ENCODE measurements at regions not wholly inside any gene's neighbourhood (a gene's known extent, or its start where the extent isn't known, plus 50 kb on each side); places are given as distances from the start of the nearest gene placed in this dataset.

GRCh38 chr10:78165617-78166016 lies 132.0 kb downstream of the RPS24 start:
- TF ChIP-seq EZH2 (IDR thresholded peaks at IDR 0.05) (no peak), POLR2AphosphoS5 (IDR thresholded peaks at IDR 0.05; ENCODE audit: borderline replicate concordance, low read depth, low read length) (no peak), FOXP2 (optimal IDR thresholded peaks at IDR 0.05; ENCODE audit: control extremely low read depth, extremely low read length, insufficient read depth) (no peak)
- no peaks in the 10 kb centered on the region for H3K9me3 ChIP-seq (ENCODE audit: low read depth, low read length)
- H3K36me3 ChIP-seq (ENCODE audit: insufficient read depth, low read length) = no peaks in the 10 kb centered on the region
- no peak overlapping the region for H3K27ac ChIP-seq
- no peak for DNase-seq (ENCODE audit: low read depth, low spot score)
- no peak overlapping the region for H3K9ac ChIP-seq (ENCODE audit: insufficient read length)
- H3K4me3 ChIP-seq = no peak overlapping the region

- TF ChIP-seq EZH2 (IDR thresholded peaks at IDR 0.05) = no peak
- no peak for TF ChIP-seq FOXP2 (optimal IDR thresholded peaks at IDR 0.05; ENCODE audit: control extremely low read depth, extremely low read length, insufficient read depth)
- no peak for TF ChIP-seq POLR2AphosphoS5 (IDR thresholded peaks at IDR 0.05; ENCODE audit: borderline replicate concordance, low read depth, low read length)
- Histone ChIP-seq H3K36me3 (ENCODE audit: insufficient read depth, low read length) (no peaks in the 10 kb centered on the region), H3K9ac (ENCODE audit: insufficient read length) (no peak overlapping the region), H3K4me3 (no peak overlapping the region), H3K9me3 (ENCODE audit: low read depth, low read length) (no peaks in the 10 kb centered on the region), H3K27ac (no peak overlapping the region)
- no peak for DNase-seq (ENCODE audit: low read depth, low spot score)
Measured at GRCh38 chr10:78166261-78166660, 132.6 kb downstream of the RPS24 start.

- Histone ChIP-seq H3K9ac (ENCODE audit: insufficient read length) (no peak overlapping the region), H3K4me3 (no peak overlapping the region), H3K36me3 (ENCODE audit: insufficient read depth, low read length) (no peaks in the 10 kb centered on the region), H3K9me3 (ENCODE audit: low read depth, low read length) (no peaks in the 10 kb centered on the region), H3K27ac (no peak overlapping the region)
- TF ChIP-seq FOXP2 (optimal IDR thresholded peaks at IDR 0.05; ENCODE audit: control extremely low read depth, extremely low read length, insufficient read depth) (no peak), POLR2AphosphoS5 (IDR thresholded peaks at IDR 0.05; ENCODE audit: borderline replicate concordance, low read depth, low read length) (no peak), EZH2 (IDR thresholded peaks at IDR 0.05) (no peak)
- DNase-seq (ENCODE audit: low read depth, low spot score) = no peak
Measured at GRCh38 chr10:78169214-78169613, 135.6 kb downstream of the RPS24 start.

- no peaks in the 10 kb centered on the region for H3K36me3 ChIP-seq (ENCODE audit: insufficient read depth, low read length)
- no peak for DNase-seq (ENCODE audit: low read depth, low spot score)
- TF ChIP-seq FOXP2 (optimal IDR thresholded peaks at IDR 0.05; ENCODE audit: control extremely low read depth, extremely low read length, insufficient read depth) (no peak), EZH2 (IDR thresholded peaks at IDR 0.05) (no peak), POLR2AphosphoS5 (IDR thresholded peaks at IDR 0.05; ENCODE audit: borderline replicate concordance, low read depth, low read length) (no peak)
- H3K4me3 ChIP-seq = no peak overlapping the region
- no peak overlapping the region for H3K9ac ChIP-seq (ENCODE audit: insufficient read length)
- no peak overlapping the region for H3K27ac ChIP-seq
- H3K9me3 ChIP-seq (ENCODE audit: low read depth, low read length) = no peaks in the 10 kb centered on the region
Measured at GRCh38 chr10:78170026-78170475, 136.4 kb downstream of the RPS24 start.

- DNase-seq (ENCODE audit: low read depth, low spot score) = no peak
- H3K4me3 ChIP-seq = no peak overlapping the region
- H3K27ac ChIP-seq = no peak overlapping the region
- H3K9me3 ChIP-seq (ENCODE audit: low read depth, low read length) = no peaks in the 10 kb centered on the region
- TF ChIP-seq POLR2AphosphoS5 (IDR thresholded peaks at IDR 0.05; ENCODE audit: borderline replicate concordance, low read depth, low read length) (no peak), FOXP2 (optimal IDR thresholded peaks at IDR 0.05; ENCODE audit: control extremely low read depth, extremely low read length, insufficient read depth) (no peak), EZH2 (IDR thresholded peaks at IDR 0.05) (no peak)
- no peak overlapping the region for H3K9ac ChIP-seq (ENCODE audit: insufficient read length)
- no peaks in the 10 kb centered on the region for H3K36me3 ChIP-seq (ENCODE audit: insufficient read depth, low read length)
Measured at GRCh38 chr10:78171633-78172400, 138.2 kb downstream of the RPS24 start.

- Histone ChIP-seq H3K4me3 (no peak overlapping the region), H3K36me3 (ENCODE audit: insufficient read depth, low read length) (no peaks in the 10 kb centered on the region), H3K27ac (no peak overlapping the region), H3K9ac (ENCODE audit: insufficient read length) (no peak overlapping the region), H3K9me3 (ENCODE audit: low read depth, low read length) (no peaks in the 10 kb centered on the region)
- DNase-seq (ENCODE audit: low read depth, low spot score) = no peak
- TF ChIP-seq FOXP2 (optimal IDR thresholded peaks at IDR 0.05; ENCODE audit: control extremely low read depth, extremely low read length, insufficient read depth) (no peak), EZH2 (IDR thresholded peaks at IDR 0.05) (no peak), POLR2AphosphoS5 (IDR thresholded peaks at IDR 0.05; ENCODE audit: borderline replicate concordance, low read depth, low read length) (no peak)
Measured at GRCh38 chr10:78173360-78174015, 139.8 kb downstream of the RPS24 start.

GRCh38 chr10:78175444-78176015 lies 141.9 kb downstream of the RPS24 start:
- no peak overlapping the region for H3K27ac ChIP-seq
- no peak overlapping the region for H3K4me3 ChIP-seq
- no peak for DNase-seq (ENCODE audit: low read depth, low spot score)
- H3K9me3 ChIP-seq (ENCODE audit: low read depth, low read length) = no peaks in the 10 kb centered on the region
- no peak overlapping the region for H3K9ac ChIP-seq (ENCODE audit: insufficient read length)
- TF ChIP-seq EZH2 (IDR thresholded peaks at IDR 0.05) = no peak
- TF ChIP-seq POLR2AphosphoS5 (IDR thresholded peaks at IDR 0.05; ENCODE audit: borderline replicate concordance, low read depth, low read length) = no peak
- no peak for TF ChIP-seq FOXP2 (optimal IDR thresholded peaks at IDR 0.05; ENCODE audit: control extremely low read depth, extremely low read length, insufficient read depth)
- H3K36me3 ChIP-seq (ENCODE audit: insufficient read depth, low read length) = no peaks in the 10 kb centered on the region

All from SK-N-MC (cell line).